Endothelial cell of umbilical vein (primary cell): ENCODE measurements at regions not wholly inside any gene's neighbourhood (a gene's known extent, or its start where the extent isn't known, plus 50 kb on each side); places are given as distances from the start of the nearest gene placed in this dataset.

Experiments
- CTCF ChIP-seq, 2 donors: IDR thresholded peaks; 1 replicate in 1 of 2; 2 replicates in 1 of 2; pipeline ENCODE4 v1.5.1; 2011; ENCODE audit warnings: low read length in 2 of 2, mild to moderate bottlenecking in 2 of 2, moderate library complexity in 2 of 2, control low read depth in 1 of 2, inconsistent platforms in 1 of 2, low read depth in 1 of 2; ENCODE audit not compliant: insufficient read depth in 1 of 2; ENCODE audit errors: extremely low read depth in 1 of 2
- EZH2 ChIP-seq: IDR thresholded peaks from 2 replicates; pipeline ENCODE4 v1.6.1; 2012; ENCODE audit warnings: borderline replicate concordance, low read depth, mild to moderate bottlenecking, moderate library complexity, low read length, inconsistent platforms; ENCODE audit not compliant: severe bottlenecking
- GATA2 ChIP-seq: IDR thresholded peaks from 2 replicates; pipeline ENCODE4 v1.7.0; 2011; ENCODE audit warnings: low read depth, mild to moderate bottlenecking, moderate library complexity, mixed read lengths, low read length; ENCODE audit not compliant: insufficient read length, insufficient read depth
- MYC ChIP-seq: IDR thresholded peaks from one replicate; pipeline ENCODE4 v1.6.1; 2011; ENCODE audit warnings: mild to moderate bottlenecking, low read depth, low read length
- POLR2A ChIP-seq: IDR thresholded peaks from 2 replicates; pipeline ENCODE4 v1.6.1; 2012; ENCODE audit warnings: low read depth, mild to moderate bottlenecking, control low read depth, low read length

- TF ChIP-seq MYC (no peak), CTCF (IDR thresholded peaks at IDR 0.05; ENCODE audit: extremely low read depth in 1 of 2, insufficient read depth in 1 of 2, low read depth in 1 of 2, low read length in 2 of 2) (no peak), POLR2A (no peak), GATA2 (no peak), EZH2 (no peak)
These were observed 57.9 kb upstream of the SLCO1B1 start for GRCh38 chr12:21073129-21073528.
